Esophagus muscularis mucosa (tissue), 4 donors: ENCODE measurements at regions not wholly inside any gene's neighbourhood (a gene's known extent, or its start where the extent isn't known, plus 50 kb on each side); places are given as distances from the start of the nearest gene placed in this dataset.

Experiments used
- DNase-seq: peaks from one replicate; pipeline ENCODE4 v3.0.0-alpha.2; 2017; ENCODE audit errors: extremely low spot score
- H3K27ac ChIP-seq, 4 donors: fragments of 200-600 bp; sonication (generic); replicated peaks in 1 of 4; 1 replicate in 3 of 4; 2 replicates in 1 of 4; pipeline ENCODE4 v1.5.1; 2016 to 2019; ENCODE audit warnings: mild to moderate bottlenecking in 1 of 4
- H3K27me3 ChIP-seq, 4 donors: fragments of 200-600 bp; sonication (generic); one replicate each; pipeline versions ENCODE4 v1.5.1 to v1.6.0; 2016 to 2019
- H3K36me3 ChIP-seq, 4 donors: fragments of 200-600 bp; sonication (generic); one replicate each; pipeline ENCODE4 v1.5.1; 2016 to 2019
- H3K4me1 ChIP-seq, 4 donors: fragments of 200-600 bp; sonication (generic); one replicate each; pipeline ENCODE4 v1.5.1; 2016 to 2019
- H3K4me3 ChIP-seq, 4 donors: fragments of 200-600 bp; sonication (generic); 1 replicate in 2 of 4; 2 replicates in 2 of 4; pipeline ENCODE4 v1.5.1; 2016 to 2019; ENCODE audit warnings: mild to moderate bottlenecking in 4 of 4, moderate library complexity in 1 of 4
- H3K9me3 ChIP-seq, 4 donors: fragments of 200-600 bp; sonication (generic); 1 replicate in 3 of 4; 2 replicates in 1 of 4; pipeline ENCODE4 v1.5.1; 2016 to 2019
- CTCF ChIP-seq, 3 experiments: fragments of 200-600 bp in 2 of 3; fragments of 450-650 bp in 1 of 3; sonication (generic) in 2 of 3; IDR thresholded peaks; one replicate each; pipeline ENCODE4 v1.5.1; 2017 to 2019; ENCODE audit warnings: antibody characterized with exemption in 3 of 3, mild to moderate bottlenecking in 2 of 3, moderate library complexity in 1 of 3
- EP300 ChIP-seq: sonication (generic); formaldehyde crosslinking; IDR thresholded peaks from one replicate; pipeline ENCODE4 v1.6.1; 2017; ENCODE audit warnings: antibody characterized with exemption
- POLR2A ChIP-seq: fragments of 450-650 bp; IDR thresholded peaks from one replicate; pipeline ENCODE4 v1.6.1; 2017; ENCODE audit warnings: antibody characterized with exemption, moderate library complexity, mild to moderate bottlenecking, low read depth
- POLR2AphosphoS5 ChIP-seq, 2 donors: sonication (generic); formaldehyde crosslinking; IDR thresholded peaks; one replicate each; pipeline ENCODE4 v1.6.1; 2017; ENCODE audit warnings: antibody characterized with exemption in 2 of 2
- WGBS: methylation state at CpG from one replicate; pipeline ENCODE4 v1.1.5; 2018; 5-methylcytosine and 5-hydroxymethylcytosine counted together
- intact Hi-C: fragments of 100-400 bp; cut with DNase I; formaldehyde crosslinking; loops from one replicate; pipeline ENCODE4 v1.15.1; 2023

DNA sequence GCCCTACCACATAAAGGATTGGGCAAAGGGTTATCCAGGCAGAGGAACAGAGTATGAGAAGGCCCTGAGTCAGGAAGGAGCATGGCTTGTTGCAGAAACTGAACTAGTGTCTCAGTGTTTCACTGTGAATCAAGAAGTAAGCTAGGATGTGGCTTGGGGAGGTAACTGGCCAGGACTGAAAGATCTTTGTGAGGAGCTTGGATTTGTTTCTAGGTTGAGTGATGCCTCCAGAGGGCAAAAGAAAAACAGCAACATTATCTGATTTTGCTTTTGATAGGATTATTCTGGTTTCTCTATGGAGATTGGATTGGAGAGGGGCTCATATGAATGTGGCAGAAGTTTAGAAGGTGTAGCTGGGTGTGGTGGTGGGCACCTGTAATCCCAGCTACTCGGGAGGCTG, 137.9 kb upstream of the HDAC9 start:
- no peaks in the 10 kb centered on the region for H3K27me3 ChIP-seq
- H3K4me1 ChIP-seq = peaks cover 0 to 37% (median 19%) of the 10 kb centered on the region in 4 donors
- no peak overlapping the region for H3K4me3 ChIP-seq
- WGBS = 94% methylated on average over 1 of the region's 1 CpG
- no peaks in the 10 kb centered on the region for H3K9me3 ChIP-seq
- DNase-seq = no peak
- H3K27ac ChIP-seq = no peak overlapping the region
- intact Hi-C loops = no loop called here
- no peak for TF ChIP-seq POLR2A
- peak in 1 of 3 experiments; percentile 9 for TF ChIP-seq CTCF (IDR thresholded peaks at IDR 0.05)
- TF ChIP-seq EP300 = no peak
- no peaks in the 10 kb centered on the region for H3K36me3 ChIP-seq

GRCh38 chr7:18361756-18362155, 133.8 kb upstream of the HDAC9 start:
- DNase-seq = no peak
- TF ChIP-seq POLR2AphosphoS5 (IDR thresholded peaks at IDR 0.05) (peak in 1 of 2 donors; percentile 18), EP300 (no peak)
- no peak overlapping the region for H3K4me3 ChIP-seq
- no peaks in the 10 kb centered on the region for H3K9me3 ChIP-seq
- 73% methylated on average over 4 of the region's 4 CpGs for WGBS
- H3K4me1 ChIP-seq = no peaks in the 10 kb centered on the region
- no peaks in the 10 kb centered on the region for H3K27me3 ChIP-seq
- intact Hi-C loops = no loop called here
- H3K36me3 ChIP-seq = no peaks in the 10 kb centered on the region
- H3K27ac ChIP-seq = no peak overlapping the region

DNA sequence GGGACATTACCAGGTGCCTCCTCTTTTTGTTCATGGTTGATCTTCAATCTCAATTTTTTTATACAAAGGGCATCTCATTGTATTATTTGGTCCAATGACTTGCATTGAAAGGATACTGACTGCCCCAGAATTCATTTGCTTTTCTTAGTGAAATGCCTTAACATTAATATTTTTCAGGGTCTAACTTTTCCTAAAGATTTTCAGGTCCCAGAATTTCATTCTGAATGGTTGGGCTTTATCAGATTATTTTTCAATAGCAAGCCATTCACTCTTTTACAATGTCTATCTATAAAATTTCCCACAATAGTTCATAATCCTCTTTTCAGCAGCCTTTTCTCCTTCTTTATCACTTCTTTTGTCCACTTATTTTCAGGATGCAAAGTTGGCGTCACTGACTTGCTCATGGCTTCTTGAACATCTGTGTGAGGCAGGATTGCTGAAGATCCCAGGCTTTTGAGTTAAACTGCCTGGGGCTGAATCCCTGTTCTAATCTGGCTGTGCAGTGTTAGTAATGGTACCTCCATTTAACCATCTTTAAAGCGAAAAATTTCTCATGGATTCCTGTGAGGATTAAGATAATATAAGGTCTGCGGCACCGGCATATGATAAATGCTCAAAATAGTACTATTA, 131.7 kb upstream of the HDAC9 start:
- Histone ChIP-seq H3K27me3 (no peaks in the 10 kb centered on the region), H3K4me1 (no peaks in the 10 kb centered on the region), H3K9me3 (no peaks in the 10 kb centered on the region), H3K36me3 (no peaks in the 10 kb centered on the region), H3K4me3 (no peak overlapping the region), H3K27ac (no peak overlapping the region)
- intact Hi-C loops = no loop called here
- WGBS = 90% methylated on average over 4 of the region's 4 CpGs
- TF ChIP-seq CTCF (IDR thresholded peaks at IDR 0.05) (no peak), EP300 (no peak), POLR2A (no peak), POLR2AphosphoS5 (IDR thresholded peaks at IDR 0.05) (no peak)
- no peak for DNase-seq

- no peak overlapping the region for H3K4me3 ChIP-seq
- no peaks in the 10 kb centered on the region for H3K4me1 ChIP-seq
- H3K27ac ChIP-seq = no peak overlapping the region
- H3K36me3 ChIP-seq = no peaks in the 10 kb centered on the region
- TF ChIP-seq EP300 (no peak), CTCF (IDR thresholded peaks at IDR 0.05) (no peak), POLR2A (no peak), POLR2AphosphoS5 (IDR thresholded peaks at IDR 0.05) (no peak)
- WGBS = 79% methylated on average over 2 of the region's 2 CpGs
- DNase-seq = no peak
- H3K9me3 ChIP-seq = no peaks in the 10 kb centered on the region
- H3K27me3 ChIP-seq = no peaks in the 10 kb centered on the region
- intact Hi-C loops = no loop called here
These were observed 131.2 kb upstream of the HDAC9 start for GRCh38 chr7:18364396-18364795.

- no peak for TF ChIP-seq CTCF (IDR thresholded peaks at IDR 0.05)
- no peak for TF ChIP-seq POLR2A
- TF ChIP-seq POLR2AphosphoS5 (IDR thresholded peaks at IDR 0.05) = no peak
- TF ChIP-seq EP300 = no peak
- intact Hi-C loops = no loop called here
These were observed 129.2 kb upstream of the HDAC9 start for GRCh38 chr7:18366394-18366793.

More at GRCh38 chr7:18366394-18366793, 129.2 kb upstream of the HDAC9 start:
- Histone ChIP-seq H3K27ac (no peak overlapping the region), H3K4me3 (no peak overlapping the region), H3K9me3 (no peaks in the 10 kb centered on the region), H3K27me3 (no peaks in the 10 kb centered on the region), H3K4me1 (no peaks in the 10 kb centered on the region), H3K36me3 (no peaks in the 10 kb centered on the region)
- DNase-seq = no peak
- 86% methylated on average over 1 of the region's 1 CpG for WGBS
